ENCODE measurements at regions not wholly inside any gene's neighbourhood (a gene's known extent, or its start where the extent isn't known, plus 50 kb on each side); places are given as distances from the start of the nearest gene placed in this dataset.
"Not testable (repeated sequence)": the region's sequence is repeated elsewhere in the genome, so short reads cannot be mapped to it uniquely, and the experiment has no call there.

DNA sequence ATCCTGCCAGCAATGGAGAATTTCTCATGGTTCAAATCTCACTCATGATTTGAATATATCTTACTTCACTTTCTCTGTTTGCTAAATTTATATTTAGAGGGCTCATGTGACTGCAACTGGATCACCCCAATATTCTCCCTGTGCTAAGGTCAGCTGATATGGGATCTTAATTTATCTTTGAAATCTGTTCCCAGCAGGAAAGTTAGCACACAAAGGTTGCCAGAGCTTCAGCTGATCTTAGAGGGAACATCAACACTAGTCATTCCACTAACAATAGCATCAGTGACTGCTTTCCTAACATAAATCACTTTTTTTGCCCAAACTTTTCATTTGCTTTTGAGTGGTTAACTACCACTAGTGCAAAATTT is 1270.0 kb downstream of the ARAP2 start:
- Histone ChIP-seq H3K27ac (ENCODE audit: low read depth in 1 of 2, low read length in 2 of 2) (no peak overlapping the region), H3K27me3 (ENCODE audit: control insufficient read depth in 2 of 2, insufficient read depth in 2 of 2, low read length in 2 of 2) (no peaks in the 10 kb centered on the region), H3K79me2 (ENCODE audit: insufficient read depth, low read length) (no peaks in the 10 kb centered on the region), H3K9me3 (replicated peaks in 1 of 2; ENCODE audit: control insufficient read depth in 1 of 2, insufficient read depth in 1 of 2, low read length in 2 of 2) (no peaks in the 10 kb centered on the region), H4K20me1 (ENCODE audit: insufficient read depth, low read length) (no peaks in the 10 kb centered on the region), H3K4me3 (replicated peaks in 1 of 3; ENCODE audit: low read depth in 2 of 3, low read length in 3 of 3) (no peak overlapping the region), H3K4me2 (replicated peaks; ENCODE audit: extremely low read depth, low read length, poor library complexity, severe bottlenecking) (no peak overlapping the region), H2AFZ (ENCODE audit: insufficient read depth, low read depth, low read length, poor library complexity, severe bottlenecking) (no peak overlapping the region), H3K4me1 (ENCODE audit: control insufficient read depth in 1 of 2, insufficient read depth in 2 of 2, low read length in 2 of 2) (no peaks in the 10 kb centered on the region), H3K36me3 (replicated peaks in 1 of 2; ENCODE audit: control insufficient read depth in 1 of 2, insufficient read depth in 2 of 2, low read length in 2 of 2) (no peaks in the 10 kb centered on the region), H3K9ac (ENCODE audit: insufficient read depth, low read length, poor library complexity, severe bottlenecking) (no peak overlapping the region)
- Mint-ChIP-seq H3K4me1 (no peaks in the 10 kb centered on the region), H3K9me3 (peaks cover 0 to 2% (median 0%) of the 10 kb centered on the region in 7 donors), H3K36me3 (no peaks in the 10 kb centered on the region), H3K27me3 (ENCODE audit: low read depth in 3 of 3) (no peaks in the 10 kb centered on the region), H3K27ac (no peak overlapping the region), H3K4me3 (no peak overlapping the region)
- TF ChIP-seq, protein P1, sequence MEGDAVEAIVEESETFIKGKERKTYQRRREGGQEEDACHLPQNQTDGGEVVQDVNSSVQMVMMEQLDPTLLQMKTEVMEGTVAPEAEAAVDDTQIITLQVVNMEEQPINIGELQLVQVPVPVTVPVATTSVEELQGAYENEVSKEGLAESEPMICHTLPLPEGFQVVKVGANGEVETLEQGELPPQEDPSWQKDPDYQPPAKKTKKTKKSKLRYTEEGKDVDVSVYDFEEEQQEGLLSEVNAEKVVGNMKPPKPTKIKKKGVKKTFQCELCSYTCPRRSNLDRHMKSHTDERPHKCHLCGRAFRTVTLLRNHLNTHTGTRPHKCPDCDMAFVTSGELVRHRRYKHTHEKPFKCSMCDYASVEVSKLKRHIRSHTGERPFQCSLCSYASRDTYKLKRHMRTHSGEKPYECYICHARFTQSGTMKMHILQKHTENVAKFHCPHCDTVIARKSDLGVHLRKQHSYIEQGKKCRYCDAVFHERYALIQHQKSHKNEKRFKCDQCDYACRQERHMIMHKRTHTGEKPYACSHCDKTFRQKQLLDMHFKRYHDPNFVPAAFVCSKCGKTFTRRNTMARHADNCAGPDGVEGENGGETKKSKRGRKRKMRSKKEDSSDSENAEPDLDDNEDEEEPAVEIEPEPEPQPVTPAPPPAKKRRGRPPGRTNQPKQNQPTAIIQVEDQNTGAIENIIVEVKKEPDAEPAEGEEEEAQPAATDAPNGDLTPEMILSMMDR (IDR thresholded peaks at IDR 0.05), result no peak
- DNase-seq, result no peak
- intact Hi-C loops (cut with micrococcal nuclease), result no loop called here

DNA sequence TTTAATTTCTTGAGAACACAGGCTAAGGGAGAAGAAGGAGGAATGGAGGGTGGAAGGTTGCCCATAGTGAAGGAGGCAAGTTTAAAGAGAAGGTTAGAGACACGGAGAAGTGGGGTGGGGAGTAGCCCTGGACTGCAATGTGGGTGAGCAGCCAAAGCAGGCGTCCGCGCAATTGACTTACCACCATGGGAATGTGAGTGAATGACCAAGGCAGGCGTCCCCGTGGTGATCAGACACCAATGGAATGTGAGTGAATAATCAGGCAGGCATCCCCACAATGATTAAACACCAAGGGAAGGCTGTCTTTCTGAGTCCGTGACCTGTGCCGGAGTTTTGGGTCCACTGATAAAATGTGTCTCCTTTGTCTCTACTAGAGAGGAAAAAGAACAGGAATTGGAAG is 1223.1 kb downstream of the ARAP2 start:
- H3K36me3 Mint-ChIP-seq; intact Hi-C loops (cut with micrococcal nuclease); H3K4me1 Mint-ChIP-seq; H3K9me3 ChIP-seq (replicated peaks in 1 of 2; ENCODE audit: control insufficient read depth in 1 of 2, insufficient read depth in 1 of 2, low read length in 2 of 2); H4K20me1 ChIP-seq (ENCODE audit: insufficient read depth, low read length); H3K4me3 Mint-ChIP-seq; H3K27me3 Mint-ChIP-seq (ENCODE audit: low read depth in 3 of 3); H3K9ac ChIP-seq (ENCODE audit: insufficient read depth, low read length, poor library complexity, severe bottlenecking); H3K4me3 ChIP-seq (replicated peaks in 1 of 3; ENCODE audit: low read depth in 2 of 3, low read length in 3 of 3); DNase-seq; H3K36me3 ChIP-seq (replicated peaks in 1 of 2; ENCODE audit: control insufficient read depth in 1 of 2, insufficient read depth in 2 of 2, low read length in 2 of 2); H3K4me2 ChIP-seq (replicated peaks; ENCODE audit: extremely low read depth, low read length, poor library complexity, severe bottlenecking); H3K27ac ChIP-seq (ENCODE audit: low read depth in 1 of 2, low read length in 2 of 2); H3K27me3 ChIP-seq (ENCODE audit: control insufficient read depth in 2 of 2, insufficient read depth in 2 of 2, low read length in 2 of 2); H2AFZ ChIP-seq (ENCODE audit: insufficient read depth, low read depth, low read length, poor library complexity, severe bottlenecking); H3K4me1 ChIP-seq (ENCODE audit: control insufficient read depth in 1 of 2, insufficient read depth in 2 of 2, low read length in 2 of 2); H3K79me2 ChIP-seq (ENCODE audit: insufficient read depth, low read length): not testable (repeated sequence)
- WGBS (ENCODE audit: insufficient coverage), result 100% methylated on average over 8 of the region's 8 CpGs
- peak overlapping the region in 1 of 7 donors; percentile 5 for H3K27ac Mint-ChIP-seq
- peaks cover 0 to 20% (median 16%) of the 10 kb centered on the region in 7 donors for H3K9me3 Mint-ChIP-seq
